ENCODE measurements at regions not wholly inside any gene's neighbourhood (a gene's known extent, or its start where the extent isn't known, plus 50 kb on each side); places are given as distances from the start of the nearest gene placed in this dataset.

- H3K4me1 ChIP-seq (ENCODE audit: control insufficient read depth, low read length), result no peaks in the 10 kb centered on the region
Measured at GRCh38 chr21:27796106-27796505, 829.2 kb upstream of the ADAMTS5 start.

GRCh38 chr21:27795418-27795817 is 828.5 kb upstream of the ADAMTS5 start:
- H3K4me2 ChIP-seq (ENCODE audit: low read length), result no peak overlapping the region

More at GRCh38 chr21:27796106-27796505, 829.2 kb upstream of the ADAMTS5 start:
- no peak for TF ChIP-seq EZH2phosphoT487 (IDR thresholded peaks at IDR 0.05; ENCODE audit: borderline replicate concordance, low read length)
- TF ChIP-seq CTCF (IDR thresholded peaks at IDR 0.05; ENCODE audit: low read depth, low read length, poor library complexity, severe bottlenecking), result no peak
- no peaks in the 10 kb centered on the region for H3F3A ChIP-seq (ENCODE audit: control insufficient read depth, insufficient read depth)
- H3K9me3 ChIP-seq (ENCODE audit: control insufficient read depth, insufficient read depth, low read length), result no peaks in the 10 kb centered on the region
- H3K27me3 ChIP-seq (ENCODE audit: control insufficient read depth, low read length), result no peaks in the 10 kb centered on the region
- no peak overlapping the region for H3K4me2 ChIP-seq (ENCODE audit: low read length)
- H3K79me2 ChIP-seq (ENCODE audit: control insufficient read depth, low read length), result no peaks in the 10 kb centered on the region
- no peak overlapping the region for H3K27ac ChIP-seq (ENCODE audit: low read depth, low read length)
- no peak overlapping the region for H3K4me3 ChIP-seq (ENCODE audit: low read length)
- H3K36me3 ChIP-seq (ENCODE audit: control insufficient read depth, low read length), result no peaks in the 10 kb centered on the region
- no peaks in the 10 kb centered on the region for H3K9me2 ChIP-seq (replicated peaks; ENCODE audit: control insufficient read depth, low read length)
- H4K20me1 ChIP-seq (ENCODE audit: control insufficient read depth, insufficient read depth, low read depth, low read length), result no peaks in the 10 kb centered on the region

GRCh38 chr21:27793901-27794300 is 827.0 kb upstream of the ADAMTS5 start:
- Histone ChIP-seq H4K20me1 (ENCODE audit: control insufficient read depth, insufficient read depth, low read depth, low read length) (no peaks in the 10 kb centered on the region), H3K36me3 (ENCODE audit: control insufficient read depth, low read length) (no peaks in the 10 kb centered on the region), H3F3A (ENCODE audit: control insufficient read depth, insufficient read depth) (no peaks in the 10 kb centered on the region)

More at GRCh38 chr21:27795418-27795817, 828.5 kb upstream of the ADAMTS5 start:
- Histone ChIP-seq H3K27me3 (ENCODE audit: control insufficient read depth, low read length) (no peaks in the 10 kb centered on the region), H3K4me3 (ENCODE audit: low read length) (no peak overlapping the region), H3K79me2 (ENCODE audit: control insufficient read depth, low read length) (no peaks in the 10 kb centered on the region), H3K4me1 (ENCODE audit: control insufficient read depth, low read length) (no peaks in the 10 kb centered on the region), H3K9me3 (ENCODE audit: control insufficient read depth, insufficient read depth, low read length) (no peaks in the 10 kb centered on the region), H3F3A (ENCODE audit: control insufficient read depth, insufficient read depth) (no peaks in the 10 kb centered on the region), H3K9me2 (replicated peaks; ENCODE audit: control insufficient read depth, low read length) (no peaks in the 10 kb centered on the region), H4K20me1 (ENCODE audit: control insufficient read depth, insufficient read depth, low read depth, low read length) (no peaks in the 10 kb centered on the region), H3K36me3 (ENCODE audit: control insufficient read depth, low read length) (no peaks in the 10 kb centered on the region), H3K27ac (ENCODE audit: low read depth, low read length) (no peak overlapping the region)
- TF ChIP-seq CTCF (IDR thresholded peaks at IDR 0.05; ENCODE audit: low read depth, low read length, poor library complexity, severe bottlenecking) (no peak), EZH2phosphoT487 (IDR thresholded peaks at IDR 0.05; ENCODE audit: borderline replicate concordance, low read length) (no peak)

More at GRCh38 chr21:27793901-27794300, 827.0 kb upstream of the ADAMTS5 start:
- TF ChIP-seq EZH2phosphoT487 (IDR thresholded peaks at IDR 0.05; ENCODE audit: borderline replicate concordance, low read length), result no peak
- TF ChIP-seq CTCF (IDR thresholded peaks at IDR 0.05; ENCODE audit: low read depth, low read length, poor library complexity, severe bottlenecking), result no peak
- H3K9me2 ChIP-seq (replicated peaks; ENCODE audit: control insufficient read depth, low read length), result no peaks in the 10 kb centered on the region
- H3K4me2 ChIP-seq (ENCODE audit: low read length), result no peak overlapping the region
- H3K27me3 ChIP-seq (ENCODE audit: control insufficient read depth, low read length), result no peaks in the 10 kb centered on the region
- H3K9me3 ChIP-seq (ENCODE audit: control insufficient read depth, insufficient read depth, low read length), result no peaks in the 10 kb centered on the region
- no peaks in the 10 kb centered on the region for H3K4me1 ChIP-seq (ENCODE audit: control insufficient read depth, low read length)
- no peak overlapping the region for H3K27ac ChIP-seq (ENCODE audit: low read depth, low read length)
- H3K4me3 ChIP-seq (ENCODE audit: low read length), result no peak overlapping the region
- H3K79me2 ChIP-seq (ENCODE audit: control insufficient read depth, low read length), result no peaks in the 10 kb centered on the region
